HG03095 (cell line): ENCODE measurements at regions not wholly inside any gene's neighbourhood (a gene's known extent, or its start where the extent isn't known, plus 50 kb on each side); places are given as distances from the start of the nearest gene placed in this dataset.
"Not testable (repeated sequence)": the region's sequence is repeated elsewhere in the genome, so short reads cannot be mapped to it uniquely, and the experiment has no call there.

Experiments used
- ATAC-seq: cut with Tn5 transposase; IDR thresholded peaks from one replicate; pipeline ENCODE4 v1.9.1; 2021; ENCODE audit warnings: moderate library complexity; ENCODE audit not compliant: unreplicated experiment

DNA sequence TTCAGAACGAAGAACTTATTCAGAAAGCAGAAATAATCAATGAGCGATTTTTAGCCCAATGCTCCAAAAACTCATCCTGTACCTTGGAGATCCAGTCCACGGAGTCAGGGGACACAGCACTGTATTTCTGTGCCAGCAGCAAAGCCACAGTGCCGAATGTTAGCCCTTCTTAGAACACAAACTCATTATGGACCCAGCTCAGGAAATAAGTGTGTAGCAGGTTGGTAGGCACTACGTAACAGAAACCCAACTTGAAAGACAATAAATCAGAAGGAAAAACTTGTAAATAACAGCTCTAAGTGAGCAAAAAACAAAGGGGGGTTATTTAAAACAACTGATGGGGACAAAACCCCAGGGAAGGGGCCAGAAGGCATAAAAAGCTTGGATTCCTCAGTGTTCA is 112.0 kb upstream of the PRSS1 start:
- ATAC-seq: no peak

DNA sequence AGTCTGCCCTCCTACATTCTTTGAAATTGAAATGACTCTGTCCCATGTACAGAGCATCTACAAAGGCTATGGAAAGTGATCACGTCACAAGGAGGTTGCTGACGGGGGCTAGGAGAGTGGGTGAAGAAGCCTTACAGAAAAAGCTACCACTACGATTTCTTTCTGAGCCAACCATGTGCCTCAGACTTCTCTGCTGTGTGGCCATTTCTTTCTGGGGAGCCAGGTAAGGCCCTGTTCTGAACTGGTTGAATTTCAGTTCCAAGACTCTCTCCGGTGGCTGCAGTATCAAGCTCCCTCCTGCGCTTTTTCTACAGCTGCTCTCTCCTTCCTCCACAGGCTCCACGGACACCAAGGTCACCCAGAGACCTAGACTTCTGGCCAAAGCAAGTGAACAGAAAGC is 112.5 kb upstream of the PRSS1 start:
- ATAC-seq: no peak

DNA sequence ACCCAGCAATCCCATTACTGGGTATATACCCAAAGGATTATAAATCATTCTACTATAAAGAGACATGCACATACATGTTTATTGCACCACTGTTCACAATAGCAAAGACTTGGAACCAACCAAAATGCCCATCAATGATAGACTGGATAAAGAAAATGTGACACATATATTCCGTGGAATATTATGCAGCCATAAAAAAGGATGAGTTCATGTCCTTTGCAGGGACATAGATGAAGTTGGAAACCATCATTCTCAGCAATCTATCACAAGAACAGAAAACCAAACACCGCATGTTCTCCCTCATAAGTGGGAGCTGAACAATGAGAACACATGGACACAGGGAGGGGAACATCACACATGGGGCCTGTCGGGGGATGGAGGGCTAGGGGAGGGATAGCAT is 113.2 kb upstream of the PRSS1 start:
- not testable (repeated sequence) for ATAC-seq

GRCh38 chr7:142632271-142633134 is 116.8 kb upstream of the PRSS1 start:
- peak; percentile 98 for ATAC-seq

- ATAC-seq: no peak
These were observed 119.5 kb upstream of the PRSS1 start for GRCh38 chr7:142629588-142630260.

DNA sequence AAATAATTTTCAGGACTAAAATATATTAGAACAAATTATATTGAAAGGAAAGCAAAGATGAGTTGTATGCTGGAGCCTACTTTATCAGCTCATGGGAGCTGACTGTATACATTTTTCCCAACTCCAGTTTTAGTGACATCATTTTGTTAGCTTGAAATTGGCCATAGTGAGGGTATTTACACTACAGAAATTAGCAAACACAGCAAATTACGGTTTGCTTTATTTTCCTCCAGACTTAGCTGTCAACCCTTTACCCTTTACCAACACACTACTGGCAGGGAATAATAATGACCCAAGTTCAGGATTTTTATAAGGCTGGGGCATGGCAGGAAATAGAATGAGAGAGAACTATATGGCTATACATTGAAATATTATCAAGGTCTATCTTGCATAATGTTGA is 120.3 kb upstream of the PRSS1 start:
- ATAC-seq: no peak

- ATAC-seq: not testable (repeated sequence)
These were observed 122.0 kb upstream of the PRSS1 start for GRCh38 chr7:142627223-142627622.

GRCh38 chr7:142626420-142627035 is 122.7 kb upstream of the PRSS1 start:
- peak; percentile 83 for ATAC-seq

DNA sequence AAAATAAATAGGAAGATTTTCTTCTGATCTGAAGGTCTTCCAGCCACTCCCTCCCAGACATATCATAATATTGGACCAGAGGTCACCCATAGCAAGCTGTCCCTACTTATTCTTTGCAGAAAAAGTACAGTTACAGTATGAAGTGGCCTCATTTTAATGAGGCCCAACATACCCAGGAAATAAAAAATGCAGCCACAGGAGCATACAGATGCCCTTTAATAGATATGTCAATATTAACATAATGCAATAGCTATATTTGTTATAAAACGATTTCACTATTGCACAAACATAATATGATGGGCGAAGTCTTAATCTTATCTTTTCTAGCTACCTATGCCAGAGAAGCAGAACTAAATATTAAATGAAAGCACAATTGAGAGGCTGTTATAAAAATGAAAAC is 124.1 kb upstream of the PRSS1 start:
- not testable (repeated sequence) for ATAC-seq

DNA sequence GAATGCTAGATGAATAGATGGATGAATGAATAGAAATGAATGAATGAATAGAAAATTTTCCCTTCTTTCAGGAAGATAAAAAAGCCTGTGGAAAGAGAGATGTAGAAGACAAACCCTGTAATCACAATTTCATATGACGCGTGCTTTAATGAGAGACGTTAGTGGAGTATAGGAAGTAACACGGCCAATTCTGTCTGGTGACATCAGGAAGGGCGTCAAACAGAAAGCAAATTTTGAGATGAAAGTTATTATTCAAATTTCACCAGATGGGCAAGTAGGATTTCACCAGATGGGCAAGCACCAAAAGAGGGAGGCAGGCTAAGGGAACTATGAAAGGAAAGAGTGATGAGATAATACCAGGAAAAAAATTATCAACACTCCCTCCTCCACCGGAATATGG is 128.9 kb upstream of the PRSS1 start:
- ATAC-seq: no peak

GRCh38 chr7:142618655-142619351 is 130.5 kb upstream of the PRSS1 start:
- ATAC-seq: no peak

DNA sequence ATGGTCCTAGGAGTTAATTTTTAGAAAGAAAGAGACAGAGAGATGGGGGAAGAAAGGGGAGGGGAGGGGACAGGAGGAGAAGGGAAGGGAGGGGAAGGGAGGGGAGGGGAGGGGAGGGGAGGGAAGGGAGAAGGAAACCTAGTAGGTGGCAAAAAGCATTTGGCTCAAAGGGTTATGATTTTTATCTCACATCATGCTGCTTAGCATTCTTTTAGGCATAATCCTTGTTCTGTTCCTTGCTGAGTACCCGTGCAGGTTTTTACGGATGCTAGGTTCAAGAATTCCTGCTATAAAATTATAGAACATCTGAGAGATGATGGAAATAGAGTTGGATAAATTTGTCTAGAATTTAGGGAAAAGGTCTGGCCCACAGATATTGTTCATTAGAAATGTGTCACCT is 132.4 kb upstream of the PRSS1 start:
- ATAC-seq: no peak

DNA sequence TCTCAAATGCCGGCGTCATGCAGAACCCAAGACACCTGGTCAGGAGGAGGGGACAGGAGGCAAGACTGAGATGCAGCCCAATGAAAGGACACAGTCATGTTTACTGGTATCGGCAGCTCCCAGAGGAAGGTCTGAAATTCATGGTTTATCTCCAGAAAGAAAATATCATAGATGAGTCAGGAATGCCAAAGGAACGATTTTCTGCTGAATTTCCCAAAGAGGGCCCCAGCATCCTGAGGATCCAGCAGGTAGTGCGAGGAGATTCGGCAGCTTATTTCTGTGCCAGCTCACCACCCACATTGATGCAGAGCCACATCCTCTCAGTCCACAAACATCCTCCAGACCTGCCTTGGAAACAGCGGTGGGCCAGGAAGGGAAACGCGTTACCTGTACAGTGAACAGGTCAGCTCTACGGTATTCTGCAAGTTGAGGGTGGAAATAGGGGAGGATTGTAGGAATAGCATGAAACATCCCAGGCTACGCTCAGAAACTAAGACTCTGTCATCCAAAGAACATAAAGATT is 133.1 kb upstream of the PRSS1 start:
- no peak for ATAC-seq

DNA sequence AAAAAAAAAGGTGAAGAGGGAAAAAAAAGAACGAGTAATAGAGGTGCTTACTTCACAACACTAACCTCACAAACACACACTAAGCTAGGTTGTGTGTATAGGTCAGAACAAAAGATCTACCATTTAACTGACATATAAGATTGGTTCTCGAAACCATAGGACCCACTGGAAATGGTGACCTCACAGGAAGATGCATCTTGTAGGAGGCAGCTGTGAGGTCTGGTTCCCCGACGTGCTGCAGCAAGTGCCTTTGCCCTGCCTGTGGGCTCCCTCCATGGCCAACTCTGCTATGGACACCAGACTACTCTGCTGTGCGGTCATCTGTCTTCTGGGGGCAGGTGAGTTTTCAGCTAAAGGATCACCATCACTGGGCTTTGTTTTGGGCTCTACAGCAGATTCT is 133.8 kb upstream of the PRSS1 start:
- ATAC-seq: no peak

DNA sequence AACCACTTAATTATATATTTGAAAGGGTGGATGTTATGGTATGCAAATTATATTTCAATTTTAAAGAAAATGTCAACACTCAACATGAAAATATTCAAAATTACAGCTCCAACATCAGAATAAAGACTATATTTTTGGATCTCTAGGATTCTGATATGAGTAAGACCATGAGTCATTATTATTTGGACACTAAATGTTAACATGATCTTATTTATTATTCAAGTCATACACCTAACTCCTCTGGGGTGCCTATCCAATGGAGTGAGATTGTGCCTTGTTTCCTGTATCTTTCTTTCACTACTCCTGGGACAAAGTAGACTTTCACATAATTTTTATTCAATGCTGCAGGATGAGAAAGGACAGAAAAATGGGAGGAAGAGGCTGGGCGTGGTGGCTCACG is 135.2 kb upstream of the PRSS1 start:
- ATAC-seq: no peak

GRCh38 chr7:142612237-142612881 is 136.9 kb upstream of the PRSS1 start:
- ATAC-seq: no peak

DNA sequence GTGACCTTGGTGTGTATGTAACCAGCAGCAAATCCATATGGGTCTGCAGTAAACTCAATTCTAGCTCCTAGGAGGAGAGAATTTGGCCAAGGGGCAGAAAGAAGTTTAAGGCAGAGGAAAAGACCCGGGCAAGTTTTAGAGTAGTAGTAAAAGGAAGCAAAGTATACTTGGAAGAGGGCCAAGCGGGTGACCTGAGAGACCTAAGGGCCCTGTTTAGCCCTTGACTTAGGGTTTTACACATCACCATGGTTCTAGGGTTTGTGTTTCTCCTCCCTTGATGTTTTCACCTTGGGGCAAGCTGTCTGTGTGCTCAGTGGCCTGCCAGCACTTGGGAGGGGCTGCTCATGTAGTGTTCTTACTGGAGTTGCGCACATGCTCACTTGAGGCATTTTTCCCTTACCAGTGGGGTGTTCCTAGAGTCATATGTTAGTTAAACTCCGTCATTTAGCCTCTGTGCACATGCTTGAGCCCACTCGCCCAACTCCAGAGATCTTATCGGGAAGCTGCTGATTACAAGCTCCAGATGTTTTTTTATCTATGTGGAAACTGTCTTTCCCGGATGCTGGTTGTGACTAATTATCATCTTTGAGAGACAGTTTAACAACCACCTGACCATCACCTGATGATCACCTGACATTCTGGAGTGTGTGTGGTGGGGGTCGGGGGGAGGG is 137.6 kb upstream of the PRSS1 start:
- no peak for ATAC-seq

DNA sequence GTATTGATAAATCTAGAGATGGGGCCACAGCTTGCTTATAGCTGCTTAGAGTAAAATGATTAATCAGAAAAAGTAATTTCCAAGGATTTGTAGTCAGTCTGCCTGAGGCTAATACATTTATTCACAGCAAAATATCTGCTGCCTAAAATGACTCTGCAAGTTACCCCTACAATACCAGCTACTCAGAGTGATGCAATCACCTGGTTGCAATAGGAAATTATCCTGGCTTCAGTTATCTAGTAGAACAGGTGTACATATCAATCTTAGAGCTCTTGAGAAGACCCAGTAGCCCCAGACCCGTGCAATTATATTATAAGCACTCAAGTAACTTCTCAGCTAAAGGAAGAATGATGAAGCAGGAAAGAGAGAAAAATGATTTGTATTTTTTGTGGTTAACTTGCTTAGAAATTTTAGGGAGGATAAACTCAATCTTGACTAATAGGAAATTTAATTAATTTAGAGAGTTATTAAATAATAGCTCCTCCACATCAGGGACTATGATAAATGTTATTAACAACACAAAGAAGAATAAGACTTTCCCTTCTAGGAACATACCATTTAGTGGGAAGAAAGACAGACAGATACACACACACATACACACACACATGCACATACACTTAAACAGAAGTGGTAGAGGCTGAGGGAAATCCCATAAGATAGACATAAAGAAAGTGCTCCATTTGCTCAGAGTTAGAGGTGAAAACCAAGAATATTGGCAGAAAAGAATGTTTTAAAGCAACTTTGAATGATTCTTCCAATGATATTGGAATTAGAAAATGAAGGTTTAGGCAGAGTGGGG is 140.4 kb upstream of the PRSS1 start:
- ATAC-seq: no peak

DNA sequence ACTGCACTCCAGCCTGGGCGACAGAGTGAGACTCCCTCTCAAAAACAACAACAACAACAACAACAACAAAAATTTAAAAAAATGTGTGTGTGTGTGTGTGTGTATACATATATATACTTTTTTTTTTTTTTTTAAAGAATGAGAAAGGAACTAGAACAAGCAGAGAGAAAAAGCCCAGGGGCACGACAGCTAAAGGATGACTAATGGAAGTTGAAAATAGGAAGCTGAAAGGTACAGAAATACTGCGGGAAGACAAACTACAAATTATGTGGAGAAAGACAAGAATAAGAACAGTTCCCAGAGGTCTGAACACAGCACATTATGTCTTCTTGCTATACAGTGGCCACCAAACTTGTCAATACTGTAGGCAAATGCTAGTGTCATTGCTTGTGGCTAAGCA is 141.9 kb upstream of the PRSS1 start:
- ATAC-seq: no peak
